Epidermal melanocyte (primary cell): ENCODE measurements at regions not wholly inside any gene's neighbourhood (a gene's known extent, or its start where the extent isn't known, plus 50 kb on each side); places are given as distances from the start of the nearest gene placed in this dataset.
"Not testable (repeated sequence)": the region's sequence is repeated elsewhere in the genome, so short reads cannot be mapped to it uniquely, and the experiment has no call there.

Experiments used
- DNase-seq: peaks from one replicate; pipeline ENCODE4 v3.0.0; 2011; ENCODE audit warnings: low spot score; ENCODE audit not compliant: insufficient read length

DNA sequence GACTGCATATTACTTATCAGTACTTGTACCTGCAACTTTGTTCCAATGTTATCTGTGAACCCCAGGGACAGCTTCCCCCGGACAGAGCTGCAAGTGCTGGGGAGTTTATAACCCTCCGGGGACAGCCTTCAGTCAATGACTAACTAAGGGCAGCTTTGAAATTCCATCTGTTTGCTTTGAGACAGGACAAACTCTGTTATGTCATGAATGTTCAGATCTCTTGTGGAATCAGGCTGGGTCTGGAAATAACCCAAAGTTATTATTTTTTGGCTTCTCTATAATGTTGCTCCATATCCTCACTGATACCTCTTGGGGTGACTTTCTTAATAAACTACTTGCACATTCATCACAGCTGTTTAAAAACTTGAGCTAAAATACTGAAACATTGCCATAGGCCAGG is 617.5 kb upstream of the TLE4 start:
- DNase-seq, result no peak

GRCh38 chr9:78958892-78959291 is 612.9 kb upstream of the TLE4 start:
- no peak for DNase-seq

DNA sequence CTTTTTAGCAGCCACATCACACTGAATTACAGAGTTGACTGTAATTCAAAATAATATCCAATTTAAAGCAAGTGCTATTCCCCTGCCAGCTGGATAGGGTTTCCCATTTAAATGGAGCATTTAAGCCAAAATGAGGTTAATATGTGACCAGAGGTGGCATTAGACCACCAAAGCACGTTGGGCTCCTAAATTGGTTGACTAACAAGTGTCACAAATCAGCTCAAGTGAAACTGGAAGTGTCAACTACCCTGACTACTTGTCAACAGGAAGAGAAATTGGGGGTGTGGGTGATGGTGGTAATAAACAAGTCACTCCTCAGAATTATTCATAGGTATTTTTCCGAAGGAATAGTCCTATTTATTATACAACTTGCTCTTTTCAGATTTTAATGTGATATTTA is 609.6 kb upstream of the TLE4 start:
- no peak for DNase-seq

DNA sequence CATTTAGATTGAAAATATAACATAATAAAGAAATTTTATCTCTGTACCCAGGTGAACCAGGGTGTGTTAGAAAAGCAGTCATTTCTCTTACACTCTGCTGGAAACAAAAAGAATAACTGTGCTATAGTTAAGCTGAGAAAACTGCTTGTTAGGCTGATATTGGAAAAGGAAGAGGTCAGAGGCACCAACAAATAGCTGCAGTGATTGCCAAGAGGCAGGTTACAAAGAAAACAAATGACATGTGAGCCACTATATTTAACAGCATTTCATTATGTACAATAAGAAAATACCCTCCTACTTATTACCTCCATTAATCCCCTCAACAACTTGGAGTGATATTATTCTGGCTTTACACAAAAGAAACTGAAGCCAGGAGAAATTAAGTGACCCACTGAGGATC is 607.9 kb upstream of the TLE4 start:
- DNase-seq, result no peak

DNA sequence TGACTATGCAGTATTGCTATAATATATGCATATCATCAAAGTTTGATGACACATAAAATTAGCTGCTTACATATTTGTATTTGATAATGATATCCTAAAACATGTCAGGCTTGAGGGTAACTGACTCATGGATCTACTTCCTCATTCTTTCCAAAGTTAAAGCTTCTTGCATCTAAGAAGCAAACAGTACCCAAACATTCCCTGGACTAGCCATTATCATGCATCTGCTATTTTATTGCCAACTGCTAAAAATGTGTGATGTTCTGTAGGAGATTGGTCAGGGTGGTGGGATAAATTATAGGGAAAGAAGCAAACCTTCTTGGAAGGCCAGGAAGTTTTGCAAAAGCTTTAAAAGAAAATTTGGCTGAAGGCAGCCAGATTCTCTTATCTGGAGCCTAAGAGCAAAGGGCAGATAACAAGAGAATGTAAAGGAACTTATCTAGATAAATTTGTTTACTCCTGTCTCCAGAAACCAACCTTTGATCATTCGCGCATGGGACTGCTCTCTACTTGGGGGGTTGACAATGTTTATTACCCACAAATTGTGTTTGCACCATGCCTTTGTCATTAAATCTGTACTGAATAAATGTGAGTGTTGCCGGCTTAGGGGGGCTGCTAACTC is 604.1 kb upstream of the TLE4 start:
- DNase-seq, result no peak

DNA sequence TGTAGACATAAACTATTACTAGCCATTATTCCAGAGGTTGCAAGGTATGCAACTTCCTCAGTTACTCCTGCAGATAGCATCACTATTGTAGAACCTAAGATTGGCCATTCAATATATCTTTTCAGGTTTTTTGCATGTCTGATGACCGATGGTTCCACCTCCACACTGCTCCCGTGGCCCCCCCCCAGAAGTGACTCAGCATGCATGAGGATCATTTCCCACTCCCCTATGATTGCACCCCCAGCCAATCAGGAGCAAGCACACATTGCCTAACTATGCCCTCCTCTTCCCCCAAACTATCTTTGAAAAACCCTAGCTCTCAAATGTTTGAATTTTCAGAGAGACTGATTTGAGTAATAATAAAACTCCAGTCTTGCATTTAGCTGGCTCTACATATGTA is 601.4 kb upstream of the TLE4 start:
- no peak for DNase-seq

GRCh38 chr9:78971540-78971939 is 600.2 kb upstream of the TLE4 start:
- no peak for DNase-seq

DNA sequence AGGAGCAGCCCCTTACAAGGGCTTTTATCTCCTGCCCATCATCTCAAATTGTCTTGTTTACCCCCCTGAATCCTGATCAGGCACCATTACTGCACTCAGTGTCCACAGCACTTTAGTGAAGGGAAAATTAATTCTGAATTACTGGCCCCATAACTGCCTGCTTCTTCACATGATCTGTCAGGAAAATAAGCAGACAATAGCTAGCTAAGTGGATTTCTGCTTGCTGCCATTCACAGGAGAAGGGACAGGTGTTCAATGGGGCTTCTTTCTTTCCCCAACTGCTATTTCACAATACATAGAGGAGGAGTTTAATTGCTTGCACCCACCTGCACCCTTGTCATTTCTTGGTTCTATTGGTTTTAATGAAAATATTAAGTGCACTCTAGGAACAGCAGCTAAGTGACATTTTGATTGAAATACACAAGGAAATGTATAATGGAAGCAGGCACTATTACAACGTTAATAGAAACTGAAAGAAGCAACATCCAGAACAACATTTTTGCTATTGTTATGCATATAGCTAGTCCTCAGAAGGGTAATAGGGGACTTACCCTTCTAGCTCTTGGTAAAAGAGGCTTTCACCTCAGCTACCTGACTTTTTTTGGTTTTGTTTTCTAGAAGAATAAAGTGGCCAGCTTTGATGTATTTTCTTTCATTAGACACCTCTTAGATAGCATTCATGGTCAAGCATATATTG is 599.3 kb upstream of the TLE4 start:
- DNase-seq, result no peak

DNA sequence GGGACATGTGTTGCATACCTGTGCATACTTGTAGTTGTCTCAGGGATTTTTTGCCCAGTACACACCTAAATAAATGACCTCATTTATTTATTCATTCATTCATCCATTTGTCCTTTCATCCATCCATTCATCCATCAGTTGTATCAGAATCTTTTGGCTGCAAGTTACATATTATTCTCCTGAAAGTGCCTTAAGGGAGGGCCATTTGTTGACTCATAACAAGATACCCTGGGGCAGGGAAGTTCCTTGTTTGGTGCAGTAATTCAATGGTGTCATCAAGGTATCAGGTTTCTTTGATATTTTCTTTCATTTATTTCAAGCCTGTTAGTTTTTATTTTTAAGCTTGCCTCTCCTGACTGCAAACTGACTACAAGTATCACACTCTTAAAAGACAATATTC is 597.9 kb upstream of the TLE4 start:
- no peak for DNase-seq

GRCh38 chr9:78982849-78983248 is 588.9 kb upstream of the TLE4 start:
- no peak for DNase-seq

DNA sequence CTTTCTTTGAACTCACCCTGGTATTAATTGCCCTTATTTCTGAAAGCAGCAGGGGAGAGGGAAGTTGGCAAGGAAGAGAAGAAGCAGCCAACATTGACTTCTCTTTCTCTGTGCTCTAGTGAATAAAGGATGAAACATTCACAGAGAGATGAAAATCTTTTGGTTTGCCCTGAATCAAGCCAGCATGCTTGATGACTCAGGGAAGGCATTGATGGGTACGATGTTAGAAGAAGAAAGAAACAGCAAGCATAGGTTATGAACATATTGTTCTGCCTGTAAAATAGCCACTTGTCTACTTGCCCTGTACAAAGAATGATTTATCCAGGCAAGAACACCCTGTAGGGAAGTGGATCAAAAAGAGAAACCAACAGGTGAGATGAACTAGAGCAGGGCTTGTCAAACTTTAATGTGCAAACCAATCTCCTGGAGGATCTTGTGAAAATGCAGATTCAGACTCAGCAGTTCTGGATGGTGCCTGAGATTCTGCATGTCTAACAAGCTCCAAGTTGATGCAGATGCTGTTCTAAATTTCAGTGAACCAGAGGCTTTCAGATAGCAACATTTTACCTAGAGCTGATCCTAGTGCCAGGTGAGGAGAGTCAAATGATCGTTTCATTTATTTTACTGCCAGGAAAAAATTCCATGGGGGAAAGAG is 586.6 kb upstream of the TLE4 start:
- DNase-seq, result no peak

DNA sequence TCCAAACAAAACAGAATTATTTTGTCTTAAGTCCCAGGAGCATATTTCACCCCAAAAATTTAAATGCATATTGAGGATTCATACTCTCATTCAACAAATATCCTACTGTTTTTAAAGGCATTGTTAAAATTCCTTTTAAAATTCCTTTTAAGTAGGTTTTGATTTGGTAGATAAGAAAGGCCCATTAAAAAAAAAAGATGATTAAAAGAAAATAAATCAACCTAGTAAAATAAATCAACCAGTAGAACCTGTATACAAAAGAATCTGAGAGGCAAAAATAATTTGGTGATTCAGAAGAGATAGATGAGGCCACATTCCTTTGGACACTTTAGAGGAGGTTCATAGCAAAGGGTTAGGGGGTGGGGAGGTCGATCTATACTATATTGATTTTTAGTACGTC is 585.3 kb upstream of the TLE4 start:
- no peak for DNase-seq

DNA sequence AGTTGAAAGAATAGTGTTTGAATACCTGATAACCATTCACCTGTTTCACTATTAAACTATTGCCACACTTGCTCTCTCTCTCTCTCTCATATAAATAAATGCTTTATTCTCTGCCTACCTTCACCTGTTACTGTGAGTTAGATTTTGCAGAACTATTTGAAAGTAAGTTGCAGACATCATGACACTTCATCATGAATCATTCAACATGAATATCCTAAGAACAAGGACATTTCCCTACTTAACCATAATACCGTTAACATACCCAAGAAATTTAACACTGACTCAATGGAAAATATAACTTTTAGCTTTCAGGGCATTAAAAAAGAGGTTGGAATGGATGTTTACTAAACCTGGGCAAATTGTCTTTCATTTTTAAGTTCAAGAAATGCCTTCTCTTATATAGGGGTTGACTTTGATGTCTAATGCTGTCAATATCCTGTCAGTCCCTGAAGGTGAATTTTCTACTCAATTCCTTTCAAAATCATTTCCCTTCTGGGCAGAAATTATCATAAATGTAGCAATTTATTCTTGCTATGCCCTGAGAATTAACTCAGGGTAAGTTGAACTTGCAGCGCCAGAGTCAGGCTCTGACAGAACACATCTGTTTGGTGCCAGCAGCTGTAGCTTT is 582.6 kb upstream of the TLE4 start:
- DNase-seq, result no peak

- no peak for DNase-seq
Measured at GRCh38 chr9:78994471-78994870, 577.3 kb upstream of the TLE4 start.

- DNase-seq, result not testable (repeated sequence)
Measured at GRCh38 chr9:78994974-78995373, 576.8 kb upstream of the TLE4 start.

GRCh38 chr9:78997296-78997695 is 574.5 kb upstream of the TLE4 start:
- no peak for DNase-seq

DNA sequence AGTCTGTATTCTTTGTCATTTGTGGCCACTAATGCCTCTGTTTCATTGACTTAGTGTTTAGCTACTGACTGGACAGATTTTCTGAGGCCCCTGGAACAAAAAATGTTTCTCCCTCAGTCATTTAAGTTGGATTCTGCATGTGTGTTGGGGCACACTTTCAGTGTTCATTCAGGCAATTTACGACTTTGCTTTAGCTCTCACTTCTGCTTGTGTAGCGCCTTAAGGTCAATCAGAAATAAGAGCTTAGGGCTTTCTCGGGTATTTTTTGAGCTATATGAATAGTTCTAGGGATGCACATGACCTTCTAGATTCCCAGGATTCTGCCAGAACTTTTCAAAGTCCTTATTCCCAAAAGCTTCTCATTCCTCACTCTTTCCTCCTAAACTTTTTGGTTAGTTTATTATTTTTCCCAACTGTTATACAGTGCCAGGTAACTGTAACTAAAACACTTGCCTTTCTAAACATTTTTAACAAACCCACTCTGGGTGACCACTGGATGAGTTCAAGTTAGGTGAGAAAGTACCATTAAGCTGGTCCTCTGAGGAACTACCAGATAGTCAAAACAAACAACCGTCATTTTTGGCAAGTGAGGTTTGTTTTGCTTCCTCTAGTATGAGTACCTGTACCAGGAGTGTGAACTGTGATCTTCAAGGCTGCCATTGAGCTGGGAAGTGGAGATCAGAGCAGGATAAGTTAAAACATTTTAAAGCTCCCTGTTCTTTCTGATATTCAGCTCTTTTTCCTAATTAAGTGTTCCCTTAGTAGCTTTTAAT is 571.3 kb upstream of the TLE4 start:
- DNase-seq, result no peak

DNA sequence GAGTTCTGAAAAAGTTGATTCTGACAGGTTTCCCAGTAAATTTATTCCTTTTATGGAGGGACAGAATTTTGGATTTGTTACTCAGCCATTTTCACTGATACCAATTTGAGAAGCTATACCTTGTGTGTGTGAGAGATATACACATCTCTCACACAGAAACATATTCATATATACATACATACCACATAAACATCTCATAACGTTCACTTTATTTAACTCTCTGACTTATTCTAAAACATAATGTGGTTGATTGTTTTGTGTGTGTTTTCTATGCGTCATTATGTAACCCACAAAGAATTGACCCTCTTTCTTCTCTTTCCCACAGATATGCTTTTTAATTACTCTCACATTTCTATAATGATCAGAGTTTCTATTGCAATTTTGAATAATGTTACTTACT is 570.8 kb upstream of the TLE4 start:
- DNase-seq, result no peak

DNA sequence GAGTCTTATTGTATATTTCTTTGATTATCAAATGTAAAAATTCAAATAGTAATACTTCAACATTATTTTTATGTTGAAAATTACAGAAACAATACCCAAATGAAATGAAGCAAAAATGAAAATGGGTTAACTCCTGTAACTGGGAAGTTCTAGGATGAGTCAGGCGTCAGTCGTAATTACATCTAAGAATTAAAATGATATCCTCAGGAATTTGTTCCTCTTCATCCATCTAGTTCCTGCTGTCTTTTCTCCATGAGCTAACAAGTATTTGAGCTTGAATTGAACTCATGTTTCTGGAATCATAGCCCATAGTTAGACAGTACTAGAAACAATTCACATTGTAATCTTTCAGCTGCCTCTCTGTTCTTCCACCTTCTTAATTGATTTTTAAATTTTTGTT is 568.3 kb upstream of the TLE4 start:
- DNase-seq, result no peak

- no peak for DNase-seq
Measured at GRCh38 chr9:79004032-79004431, 567.7 kb upstream of the TLE4 start.

DNA sequence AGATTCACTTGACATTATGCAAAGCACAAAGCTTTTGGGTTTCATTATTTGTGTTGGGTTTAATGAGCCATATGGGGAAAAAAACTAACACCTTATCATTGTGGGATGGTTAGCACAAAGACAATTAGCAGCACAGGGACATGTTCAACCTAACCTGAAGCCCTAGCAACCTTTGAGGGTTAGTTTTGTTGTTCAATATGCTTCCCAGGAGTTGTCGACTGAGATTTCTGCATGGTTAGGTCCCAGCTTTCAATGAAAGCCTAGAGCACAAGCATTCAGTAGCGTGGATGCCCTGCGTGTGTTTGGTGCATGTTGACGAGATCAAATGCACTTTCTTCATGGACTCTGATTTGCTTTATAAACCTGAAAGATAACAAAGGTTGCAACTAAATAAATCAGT is 565.2 kb upstream of the TLE4 start:
- no peak for DNase-seq
